ENCODE measurements at regions not wholly inside any gene's neighbourhood (a gene's known extent, or its start where the extent isn't known, plus 50 kb on each side); places are given as distances from the start of the nearest gene placed in this dataset.

DNA sequence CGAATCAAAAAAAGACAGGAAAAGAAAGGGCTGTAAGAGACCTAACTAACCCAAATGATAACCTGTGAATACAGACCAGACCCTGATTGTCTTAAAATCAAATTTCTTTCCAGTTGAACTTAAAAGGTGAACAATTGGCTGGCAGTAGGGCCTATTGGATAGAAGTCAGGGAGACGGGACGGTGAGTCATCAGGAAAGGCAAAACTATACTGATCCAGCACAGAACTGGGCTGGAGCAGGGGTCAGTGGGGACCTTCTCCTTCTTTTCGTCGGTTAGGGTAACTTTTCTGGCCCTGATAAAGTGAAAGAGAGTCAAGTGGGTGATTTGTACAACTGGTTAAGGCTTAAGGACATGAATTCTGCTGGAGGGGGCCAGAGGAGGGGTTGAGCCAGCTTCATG, 84.9 kb upstream of the OTX2 start:
- no peak for TF ChIP-seq POLR2AphosphoS5 (IDR thresholded peaks at IDR 0.05)
- Histone ChIP-seq H3K27ac (no peak overlapping the region), H3K4me3 (no peak overlapping the region), H3K9me3 (no peaks in the 10 kb centered on the region), H3K4me1 (no peaks in the 10 kb centered on the region), H3K27me3 (peaks cover 12% of the 10 kb centered on the region), H3K36me3 (no peaks in the 10 kb centered on the region)
- WGBS, 2 donors (ENCODE audit: low coverage in 1 of 2) = 39 to 43% methylated on average over 4 to 5 of the region's 5 CpGs
- ATAC-seq = no peak

DNA sequence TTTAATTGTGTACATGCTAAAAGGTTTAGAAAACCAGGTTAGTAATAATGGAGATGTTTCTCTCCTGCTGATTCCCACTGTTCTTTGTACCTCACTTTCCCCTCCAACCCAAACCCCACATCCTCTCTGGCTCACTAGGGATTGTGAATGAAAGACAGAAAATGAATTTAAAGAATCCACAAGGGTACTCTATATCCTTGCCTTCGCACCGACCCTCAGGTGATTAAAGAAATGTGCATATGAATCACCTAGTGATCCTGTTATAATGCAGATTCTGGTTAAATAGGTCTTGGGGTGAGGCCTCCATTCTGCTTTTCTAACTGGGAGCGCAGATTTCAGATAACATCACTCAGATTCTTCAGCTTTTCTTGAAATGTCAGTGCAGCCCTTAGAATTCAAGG, 84.3 kb upstream of the OTX2 start:
- Histone ChIP-seq H3K9me3 (no peaks in the 10 kb centered on the region), H3K36me3 (no peaks in the 10 kb centered on the region), H3K4me1 (no peaks in the 10 kb centered on the region), H3K4me3 (no peak overlapping the region), H3K27me3 (peaks cover 12% of the 10 kb centered on the region), H3K27ac (no peak overlapping the region)
- TF ChIP-seq, protein P1, sequence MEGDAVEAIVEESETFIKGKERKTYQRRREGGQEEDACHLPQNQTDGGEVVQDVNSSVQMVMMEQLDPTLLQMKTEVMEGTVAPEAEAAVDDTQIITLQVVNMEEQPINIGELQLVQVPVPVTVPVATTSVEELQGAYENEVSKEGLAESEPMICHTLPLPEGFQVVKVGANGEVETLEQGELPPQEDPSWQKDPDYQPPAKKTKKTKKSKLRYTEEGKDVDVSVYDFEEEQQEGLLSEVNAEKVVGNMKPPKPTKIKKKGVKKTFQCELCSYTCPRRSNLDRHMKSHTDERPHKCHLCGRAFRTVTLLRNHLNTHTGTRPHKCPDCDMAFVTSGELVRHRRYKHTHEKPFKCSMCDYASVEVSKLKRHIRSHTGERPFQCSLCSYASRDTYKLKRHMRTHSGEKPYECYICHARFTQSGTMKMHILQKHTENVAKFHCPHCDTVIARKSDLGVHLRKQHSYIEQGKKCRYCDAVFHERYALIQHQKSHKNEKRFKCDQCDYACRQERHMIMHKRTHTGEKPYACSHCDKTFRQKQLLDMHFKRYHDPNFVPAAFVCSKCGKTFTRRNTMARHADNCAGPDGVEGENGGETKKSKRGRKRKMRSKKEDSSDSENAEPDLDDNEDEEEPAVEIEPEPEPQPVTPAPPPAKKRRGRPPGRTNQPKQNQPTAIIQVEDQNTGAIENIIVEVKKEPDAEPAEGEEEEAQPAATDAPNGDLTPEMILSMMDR (IDR thresholded peaks at IDR 0.05) = no peak
- TF ChIP-seq POLR2A (IDR thresholded peaks at IDR 0.05) (no peak), EP300 (IDR thresholded peaks at IDR 0.05) (no peak), POLR2AphosphoS5 (IDR thresholded peaks at IDR 0.05) (no peak)
- 67 to 69% methylated on average over 2 to 3 of the region's 3 CpGs for WGBS, 2 donors (ENCODE audit: low coverage in 1 of 2)
- no peak for ATAC-seq

DNA sequence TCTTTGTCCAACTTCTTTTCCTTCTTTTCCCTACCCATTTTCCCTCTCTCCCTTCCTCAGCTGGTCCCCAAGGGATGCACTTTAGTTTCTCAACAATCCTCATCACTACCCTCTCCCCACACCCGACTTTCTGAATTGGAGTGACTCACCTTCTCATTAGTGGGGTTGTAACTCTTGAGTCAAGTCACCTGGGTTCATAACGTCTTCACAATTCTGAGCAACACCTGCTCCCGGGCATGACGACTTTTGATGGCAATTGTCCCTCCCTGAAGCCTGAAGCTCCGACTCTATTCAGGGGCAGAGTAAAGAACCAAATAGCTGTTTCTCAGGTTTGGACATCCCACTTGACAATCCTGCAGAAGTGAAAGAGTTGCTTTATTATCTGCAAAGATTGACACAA, 82.7 kb upstream of the OTX2 start:
- WGBS, 2 donors (ENCODE audit: low coverage in 1 of 2) = 34 to 43% methylated on average over 4 of the region's 5 CpGs
- Histone ChIP-seq H3K9me3 (no peaks in the 10 kb centered on the region), H3K36me3 (no peaks in the 10 kb centered on the region), H3K27me3 (peaks cover 17% of the 10 kb centered on the region), H3K4me1 (no peaks in the 10 kb centered on the region), H3K4me3 (no peak overlapping the region), H3K27ac (no peak overlapping the region)
- no peak for ATAC-seq
- TF ChIP-seq POLR2AphosphoS5 (IDR thresholded peaks at IDR 0.05) (no peak), EP300 (IDR thresholded peaks at IDR 0.05) (no peak), POLR2A (IDR thresholded peaks at IDR 0.05) (no peak)
- TF ChIP-seq, protein P1 (IDR thresholded peaks at IDR 0.05) = no peak

DNA sequence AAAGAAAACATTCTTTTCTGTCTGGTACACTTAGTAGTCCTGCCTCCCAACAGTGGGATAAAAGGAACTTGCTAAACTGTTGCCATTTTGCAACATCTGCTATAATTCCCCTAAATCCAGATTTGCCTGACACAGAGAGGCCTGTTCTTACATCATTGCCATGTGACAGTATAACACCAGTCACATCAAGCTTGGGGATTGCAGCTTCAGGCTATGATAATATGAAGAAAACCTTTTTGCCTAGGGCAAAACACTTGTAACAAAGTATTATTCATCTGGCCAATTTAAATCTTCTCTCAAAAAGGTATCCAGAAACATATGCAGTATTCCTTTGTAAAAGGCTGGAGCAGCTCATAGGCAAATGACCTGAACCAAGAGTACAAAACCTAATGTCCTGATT, 80.9 kb upstream of the OTX2 start:
- H3K36me3 ChIP-seq = no peaks in the 10 kb centered on the region
- H3K4me1 ChIP-seq = no peaks in the 10 kb centered on the region
- peaks cover 26% of the 10 kb centered on the region for H3K27me3 ChIP-seq
- no peaks in the 10 kb centered on the region for H3K9me3 ChIP-seq
- no peak overlapping the region for H3K27ac ChIP-seq
- no peak overlapping the region for H3K4me3 ChIP-seq
- no peak for ATAC-seq
- TF ChIP-seq EP300 (IDR thresholded peaks at IDR 0.05) = no peak
- TF ChIP-seq POLR2AphosphoS5 (IDR thresholded peaks at IDR 0.05) = no peak
- TF ChIP-seq, protein P1 (IDR thresholded peaks at IDR 0.05) = no peak
- no peak for TF ChIP-seq POLR2A (IDR thresholded peaks at IDR 0.05)

DNA sequence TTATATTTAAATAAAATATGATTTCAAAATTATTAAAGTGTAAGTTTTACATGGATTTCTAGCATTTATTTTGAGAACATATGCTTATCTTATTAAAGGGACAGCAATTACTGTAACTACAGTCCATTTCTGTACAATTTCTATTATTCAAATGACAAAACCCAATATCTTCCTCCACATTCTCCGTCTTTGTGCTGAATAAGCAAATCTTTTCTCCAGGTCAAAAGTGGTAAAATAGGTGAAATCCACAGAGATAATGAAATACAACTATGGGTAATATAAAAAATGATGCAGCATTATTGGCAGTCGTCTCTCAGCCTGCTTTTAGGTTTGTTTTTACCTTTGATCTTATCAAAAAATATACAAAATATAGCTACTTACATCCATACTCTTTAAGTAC, 79.4 kb upstream of the OTX2 start:
- H3K27me3 ChIP-seq = peaks cover 18% of the 10 kb centered on the region
- no peak overlapping the region for H3K27ac ChIP-seq
- H3K36me3 ChIP-seq = no peaks in the 10 kb centered on the region
- no peaks in the 10 kb centered on the region for H3K4me1 ChIP-seq
- no peak for ATAC-seq
- no peaks in the 10 kb centered on the region for H3K9me3 ChIP-seq
- 68 to 91% methylated on average over 2 of the region's 2 CpGs for WGBS, 2 donors (ENCODE audit: low coverage in 1 of 2)
- no peak overlapping the region for H3K4me3 ChIP-seq
- TF ChIP-seq, protein P1 (IDR thresholded peaks at IDR 0.05) = no peak
- no peak for TF ChIP-seq EP300 (IDR thresholded peaks at IDR 0.05)
- TF ChIP-seq POLR2AphosphoS5 (IDR thresholded peaks at IDR 0.05) = no peak
- no peak for TF ChIP-seq POLR2A (IDR thresholded peaks at IDR 0.05)

DNA sequence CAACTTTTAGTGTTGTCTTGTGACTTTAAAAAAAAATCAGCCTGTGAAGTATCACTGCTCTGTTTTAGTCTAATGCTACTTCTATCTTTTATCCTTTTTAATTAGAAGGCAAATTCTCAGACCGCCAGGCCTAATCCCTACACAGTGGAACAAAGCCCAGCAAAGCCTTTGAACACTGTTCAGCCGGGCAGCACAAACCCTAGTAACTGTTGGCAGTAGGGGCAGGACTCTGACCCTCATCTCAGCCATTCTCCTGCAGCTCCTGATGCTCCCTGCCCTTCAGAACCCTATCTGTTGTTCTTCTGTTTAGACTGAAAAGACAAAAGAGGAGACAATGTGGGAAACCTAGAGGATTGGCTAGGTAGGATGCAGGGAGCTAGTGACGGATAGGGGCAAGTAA, 78.0 kb upstream of the OTX2 start:
- Histone ChIP-seq H3K36me3 (no peaks in the 10 kb centered on the region), H3K27ac (no peak overlapping the region), H3K4me1 (no peaks in the 10 kb centered on the region), H3K27me3 (peaks cover 22% of the 10 kb centered on the region), H3K4me3 (no peak overlapping the region), H3K9me3 (no peaks in the 10 kb centered on the region)
- ATAC-seq = no peak
- 20 to 51% methylated on average over 1 to 3 of the region's 3 CpGs for WGBS, 2 donors (ENCODE audit: low coverage in 1 of 2)
- no peak for TF ChIP-seq POLR2A (IDR thresholded peaks at IDR 0.05)
- TF ChIP-seq EP300 (IDR thresholded peaks at IDR 0.05) = no peak
- TF ChIP-seq, protein P1 (IDR thresholded peaks at IDR 0.05) = no peak
- TF ChIP-seq POLR2AphosphoS5 (IDR thresholded peaks at IDR 0.05) = no peak

Measured in gastroesophageal sphincter (tissue), 4 donors.